BJ (cell line): ENCODE measurements at regions not wholly inside any gene's neighbourhood (a gene's known extent, or its start where the extent isn't known, plus 50 kb on each side); places are given as distances from the start of the nearest gene placed in this dataset.

Source experiments
- CTCF ChIA-PET: fragments of 350-600 bp; formaldehyde crosslinking; extraction: SDS; loops from one replicate; lab custom pipeline; 2021; ENCODE audit warnings: antibody characterized with exemption, inconsistent platforms; lab: Yijun Ruan, JAX
- POLR2A ChIA-PET: fragments of 300-600 bp; sonication (Branson Sonifier 250); formaldehyde crosslinking; extraction: SDS; loops from one replicate; lab custom pipeline; 2021; ENCODE audit warnings: antibody characterized with exemption; lab: Charles Lee
- DNase-seq: peaks from one replicate; pipeline ENCODE4 v3.0.0-alpha.2; 2011; ENCODE audit warnings: low read depth
- H3K27me3 ChIP-seq: 2 replicates; pipeline ENCODE4 v1.6.0; 2011; ENCODE audit warnings: low read length; ENCODE audit not compliant: control insufficient read depth, insufficient read depth
- H3K36me3 ChIP-seq: 2 replicates; pipeline ENCODE4 v1.5.1; 2011; ENCODE audit warnings: low read length; ENCODE audit not compliant: control insufficient read depth, insufficient read depth
- H3K4me3 ChIP-seq: 2 replicates; pipeline ENCODE4 v1.5.1; 2011; ENCODE audit warnings: low read depth, mild to moderate bottlenecking, control low read depth, low read length
- TF ChIP-seq, protein P1 (sequence below): IDR thresholded peaks from 2 replicates; pipeline ENCODE4 v1.5.1; 2011; ENCODE audit warnings: low read depth, mild to moderate bottlenecking, control low read depth, inconsistent platforms, low read length, moderate library complexity; ENCODE audit not compliant: insufficient read depth

DNA sequence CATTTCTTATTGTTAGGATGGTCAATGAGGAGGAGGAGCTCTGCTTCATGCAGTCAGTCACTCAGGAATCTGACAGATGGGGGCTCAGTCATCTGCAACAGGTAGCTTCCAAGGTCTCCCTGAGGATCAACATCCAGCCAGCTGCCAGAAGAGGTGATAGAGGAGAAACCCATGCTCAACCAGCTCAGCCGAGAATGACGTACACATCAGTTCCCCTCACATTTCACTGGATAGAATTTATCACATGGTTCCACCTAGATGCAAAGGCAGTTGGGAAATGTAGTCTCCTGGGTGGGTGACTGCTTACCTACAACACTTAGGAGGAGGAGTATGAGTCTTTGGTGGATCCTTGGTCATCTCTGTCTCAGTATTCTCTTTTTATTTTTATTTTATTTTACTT, 144.5 kb downstream of the CEBPB start:
- Histone ChIP-seq H3K27me3 (no peaks in the 10 kb centered on the region), H3K4me3 (no peak overlapping the region), H3K36me3 (no peaks in the 10 kb centered on the region)
- POLR2A ChIA-PET: no interaction called here
- CTCF ChIA-PET: interaction anchor here (0.6 kb wide), 1 partner anchor 8 kb away, joined by 3 read pairs; no protein-coding TSS in a partner anchor
- no peak for DNase-seq
- TF ChIP-seq, protein P1, sequence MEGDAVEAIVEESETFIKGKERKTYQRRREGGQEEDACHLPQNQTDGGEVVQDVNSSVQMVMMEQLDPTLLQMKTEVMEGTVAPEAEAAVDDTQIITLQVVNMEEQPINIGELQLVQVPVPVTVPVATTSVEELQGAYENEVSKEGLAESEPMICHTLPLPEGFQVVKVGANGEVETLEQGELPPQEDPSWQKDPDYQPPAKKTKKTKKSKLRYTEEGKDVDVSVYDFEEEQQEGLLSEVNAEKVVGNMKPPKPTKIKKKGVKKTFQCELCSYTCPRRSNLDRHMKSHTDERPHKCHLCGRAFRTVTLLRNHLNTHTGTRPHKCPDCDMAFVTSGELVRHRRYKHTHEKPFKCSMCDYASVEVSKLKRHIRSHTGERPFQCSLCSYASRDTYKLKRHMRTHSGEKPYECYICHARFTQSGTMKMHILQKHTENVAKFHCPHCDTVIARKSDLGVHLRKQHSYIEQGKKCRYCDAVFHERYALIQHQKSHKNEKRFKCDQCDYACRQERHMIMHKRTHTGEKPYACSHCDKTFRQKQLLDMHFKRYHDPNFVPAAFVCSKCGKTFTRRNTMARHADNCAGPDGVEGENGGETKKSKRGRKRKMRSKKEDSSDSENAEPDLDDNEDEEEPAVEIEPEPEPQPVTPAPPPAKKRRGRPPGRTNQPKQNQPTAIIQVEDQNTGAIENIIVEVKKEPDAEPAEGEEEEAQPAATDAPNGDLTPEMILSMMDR: no peak

DNA sequence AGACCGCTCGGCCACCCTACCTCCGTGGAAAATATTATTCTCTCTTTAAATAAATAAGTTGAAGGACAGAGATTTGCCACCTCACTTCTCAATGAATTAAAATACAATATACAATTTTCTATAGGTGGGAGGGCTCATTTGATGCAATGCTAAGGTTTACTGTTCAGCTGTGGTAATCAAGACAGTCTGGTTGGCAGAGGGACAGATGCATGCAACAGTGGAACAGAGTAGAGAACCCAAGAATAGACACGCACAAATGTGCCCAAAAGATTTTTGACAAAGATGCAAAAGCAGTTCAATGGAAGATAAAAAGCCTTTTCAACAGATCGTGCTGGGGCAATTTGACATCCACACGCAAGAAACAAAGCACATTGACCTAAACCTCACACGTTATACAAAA, 145.2 kb downstream of the CEBPB start:
- Histone ChIP-seq H3K27me3 (no peaks in the 10 kb centered on the region), H3K36me3 (no peaks in the 10 kb centered on the region), H3K4me3 (no peak overlapping the region)
- TF ChIP-seq, protein P1: no peak
- POLR2A ChIA-PET: no interaction called here
- CTCF ChIA-PET: interaction anchor here (0.6 to 1.1 kb wide), 2 partner anchors 27 to 159 kb away, joined by 3 to 4 read pairs; no protein-coding TSS in a partner anchor
- DNase-seq: no peak

DNA sequence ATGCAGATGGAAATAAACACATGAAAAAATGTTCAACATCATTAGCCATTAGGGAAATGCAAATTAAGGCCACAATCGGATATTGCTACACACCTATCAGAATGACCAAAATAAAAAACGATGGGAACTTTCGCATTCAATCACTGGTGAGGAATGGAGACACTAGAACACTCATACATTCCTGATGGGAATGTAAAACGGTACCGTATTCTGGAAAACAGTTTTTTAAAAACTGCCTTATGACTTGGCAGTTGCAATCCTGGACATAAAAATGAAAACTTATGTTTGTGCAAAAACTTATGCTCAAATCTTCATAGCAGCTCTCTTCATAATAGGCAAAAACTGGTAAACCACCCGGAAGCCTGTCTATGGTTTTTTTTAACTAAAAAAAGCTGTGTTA, 146.0 kb downstream of the CEBPB start:
- H3K36me3 ChIP-seq: no peaks in the 10 kb centered on the region
- ChIA-PET POLR2A (no interaction called here), CTCF (interaction anchor here (1.1 to 1.2 kb wide), 2 partner anchors 10 to 28 kb away, joined by 3 read pairs; no protein-coding TSS in a partner anchor)
- no peaks in the 10 kb centered on the region for H3K27me3 ChIP-seq
- H3K4me3 ChIP-seq: no peak overlapping the region
- no peak for DNase-seq
- TF ChIP-seq, protein P1: no peak

DNA sequence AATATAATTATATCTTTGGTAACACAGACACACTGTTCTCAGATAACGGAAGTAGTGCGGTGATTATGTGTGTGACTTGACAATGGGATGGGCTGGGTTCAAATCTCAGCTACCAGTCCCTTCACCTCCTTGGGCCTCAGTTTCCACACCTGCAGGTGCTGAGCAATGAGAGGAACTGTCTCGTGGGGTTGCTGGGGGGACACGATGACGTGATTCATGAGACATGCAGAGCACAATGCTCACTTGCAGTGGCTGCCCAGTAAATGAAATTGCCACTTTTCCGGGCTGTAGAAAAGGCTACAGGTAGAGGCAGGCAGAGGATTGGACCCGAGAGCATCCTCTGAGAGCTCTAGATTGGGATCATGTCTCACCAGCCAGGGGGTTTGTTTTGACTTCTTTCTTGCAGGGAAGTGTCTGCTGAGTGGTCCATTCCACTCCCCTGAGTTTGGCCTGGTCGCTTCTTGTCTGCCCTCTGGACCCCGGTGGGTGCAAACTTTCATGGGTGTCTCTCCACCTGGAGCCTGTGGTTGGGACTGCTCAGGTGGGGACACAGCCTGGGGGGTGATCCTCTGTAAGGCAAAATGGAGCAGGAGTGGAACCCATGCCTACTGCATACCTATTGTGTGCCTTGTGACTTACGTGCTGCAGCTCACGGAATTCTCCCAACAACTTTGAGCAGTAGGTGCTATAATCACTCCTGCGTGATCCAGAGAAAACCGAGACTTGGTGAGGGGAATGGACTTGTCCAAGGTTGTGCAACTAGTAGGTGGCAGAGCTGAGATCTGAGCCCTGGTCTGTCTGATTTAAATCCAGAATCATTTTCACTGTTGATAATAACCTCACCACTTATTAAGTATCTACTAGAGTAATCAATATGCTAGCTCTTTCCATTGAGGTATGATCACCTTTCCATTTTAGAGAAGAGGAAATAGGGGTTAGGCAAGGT, 147.2 kb downstream of the CEBPB start:
- TF ChIP-seq, protein P1: no peak
- CTCF ChIA-PET: interaction anchor here (0.8 to 1.6 kb wide), 4 partner anchors 9 to 126 kb away, joined by 3 read pairs; no protein-coding TSS in a partner anchor
- POLR2A ChIA-PET: no interaction called here

DNA sequence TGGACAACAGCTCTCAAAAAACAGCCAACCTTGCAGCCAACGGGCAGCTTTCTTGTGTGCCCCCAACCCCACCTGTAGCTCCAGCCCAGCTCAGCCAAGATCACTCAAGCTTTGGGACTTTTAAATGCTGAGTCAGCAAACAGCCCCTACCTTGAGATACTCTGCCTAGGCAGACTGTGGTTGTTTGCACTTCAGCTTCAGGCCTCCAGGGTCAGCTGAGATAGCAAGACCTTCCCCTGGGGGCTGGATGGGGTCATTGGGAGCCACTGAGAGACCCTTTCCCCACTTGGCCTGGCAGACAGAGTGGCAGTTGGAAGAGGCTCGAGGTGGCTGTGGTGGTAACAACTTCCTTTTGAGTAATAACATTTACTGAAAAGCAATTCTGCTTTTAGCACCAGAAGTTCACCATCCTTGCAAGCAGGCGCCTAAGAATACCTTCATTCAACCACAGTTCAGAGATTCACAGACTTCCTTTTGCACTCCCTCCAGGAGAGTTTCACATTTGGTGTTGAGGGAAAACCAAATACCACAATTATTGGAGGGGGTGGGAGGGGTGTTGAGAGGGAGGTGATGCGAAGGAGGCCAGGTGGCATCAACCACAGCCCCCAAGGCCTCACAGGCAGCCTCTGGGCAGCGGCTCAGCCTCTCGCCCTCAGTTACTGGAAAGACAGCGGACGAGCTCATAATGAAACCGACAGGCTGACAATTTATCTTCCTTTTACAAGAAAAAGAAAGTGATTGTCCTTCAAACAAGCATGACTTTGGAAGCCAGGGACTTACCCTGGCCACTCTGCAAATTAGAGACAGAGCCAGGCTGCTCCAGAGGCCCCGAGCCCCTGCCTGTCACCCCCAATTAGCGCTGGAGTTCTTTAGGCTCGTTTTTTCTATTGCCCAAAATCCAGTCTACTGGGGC, 148.1 kb downstream of the CEBPB start:
- DNase-seq: no peak
- H3K4me3 ChIP-seq: no peak overlapping the region
- ChIA-PET POLR2A (interaction anchor here (0.6 kb wide), 1 partner anchor 232 kb away, joined by 3 read pairs; no protein-coding TSS in a partner anchor), CTCF (interaction anchor here (0.8 to 1.9 kb wide), 6 partner anchors 11 to 150 kb away, joined by 3 to 4 read pairs (median 3); no protein-coding TSS in a partner anchor)
- H3K36me3 ChIP-seq: no peaks in the 10 kb centered on the region
- TF ChIP-seq, protein P1: no peak
- H3K27me3 ChIP-seq: no peaks in the 10 kb centered on the region

More for the DNA sequence above, 147.2 kb downstream of the CEBPB start:
- DNase-seq: no peak
- Histone ChIP-seq H3K27me3 (no peaks in the 10 kb centered on the region), H3K4me3 (no peak overlapping the region), H3K36me3 (no peaks in the 10 kb centered on the region)
